HFFc6 (cell line): ENCODE measurements at regions not wholly inside any gene's neighbourhood (a gene's known extent, or its start where the extent isn't known, plus 50 kb on each side); places are given as distances from the start of the nearest gene placed in this dataset.

Experiments
- DNase-seq: peaks from one replicate; pipeline ENCODE4 v3.0.0-alpha.2; 2018
- H3K27ac Mint-ChIP-seq: 2 replicates; pipeline ENCODE4 v1.8.0; 2020; ENCODE audit warnings: mild to moderate bottlenecking, mixed read lengths
- H3K27me3 Mint-ChIP-seq: 2 replicates; pipeline ENCODE4 v1.8.0; 2021; ENCODE audit warnings: mild to moderate bottlenecking, moderate library complexity, mixed read lengths; ENCODE audit not compliant: insufficient read depth
- H3K36me3 Mint-ChIP-seq: 2 replicates; pipeline ENCODE4 v1.8.0; 2021; ENCODE audit warnings: low read depth, mixed read lengths
- H3K4me1 Mint-ChIP-seq: 2 replicates; pipeline ENCODE4 v1.8.0; 2020; ENCODE audit warnings: low read depth, mixed read lengths
- H3K4me3 Mint-ChIP-seq: 2 replicates; pipeline ENCODE4 v1.8.0; 2020; ENCODE audit warnings: mild to moderate bottlenecking, moderate library complexity, mixed read lengths
- H3K9me3 Mint-ChIP-seq: 2 replicates; pipeline ENCODE4 v1.8.0; 2020; ENCODE audit warnings: mild to moderate bottlenecking, mixed read lengths
- CTCF ChIP-seq: fragments of 200-600 bp; sonication (generic); IDR thresholded peaks from 2 replicates; pipeline ENCODE4 v1.5.0; 2021; ENCODE audit warnings: antibody characterized with exemption, mild to moderate bottlenecking

- Mint-ChIP-seq H3K4me3 (no peak overlapping the region), H3K4me1 (no peaks in the 10 kb centered on the region), H3K36me3 (no peaks in the 10 kb centered on the region), H3K9me3 (peaks cover 14% of the 10 kb centered on the region), H3K27ac (no peak overlapping the region), H3K27me3 (no peaks in the 10 kb centered on the region)
- DNase-seq: no peak
- no peak for TF ChIP-seq CTCF
Measured at GRCh38 chr4:95641571-95641970, 92.8 kb upstream of the UNC5C start.

GRCh38 chr4:95640311-95640710 is 91.5 kb upstream of the UNC5C start:
- no peaks in the 10 kb centered on the region for H3K4me1 Mint-ChIP-seq
- no peak for DNase-seq
- no peak overlapping the region for H3K4me3 Mint-ChIP-seq
- H3K27ac Mint-ChIP-seq: no peak overlapping the region
- H3K36me3 Mint-ChIP-seq: no peaks in the 10 kb centered on the region
- TF ChIP-seq CTCF: no peak
- H3K9me3 Mint-ChIP-seq: peaks cover 20% of the 10 kb centered on the region
- H3K27me3 Mint-ChIP-seq: no peaks in the 10 kb centered on the region

GRCh38 chr4:95638920-95639501 is 90.2 kb upstream of the UNC5C start:
- no peak overlapping the region for H3K4me3 Mint-ChIP-seq
- peaks cover 30% of the 10 kb centered on the region for H3K9me3 Mint-ChIP-seq
- H3K27ac Mint-ChIP-seq: no peak overlapping the region
- DNase-seq: no peak
- TF ChIP-seq CTCF: no peak
- H3K36me3 Mint-ChIP-seq: no peaks in the 10 kb centered on the region
- no peaks in the 10 kb centered on the region for H3K4me1 Mint-ChIP-seq
- H3K27me3 Mint-ChIP-seq: no peaks in the 10 kb centered on the region

GRCh38 chr4:95637043-95637600 is 88.3 kb upstream of the UNC5C start:
- Mint-ChIP-seq H3K4me3 (no peak overlapping the region), H3K9me3 (peaks cover 30% of the 10 kb centered on the region), H3K36me3 (no peaks in the 10 kb centered on the region), H3K27ac (no peak overlapping the region), H3K4me1 (no peaks in the 10 kb centered on the region), H3K27me3 (no peaks in the 10 kb centered on the region)
- no peak for TF ChIP-seq CTCF
- no peak for DNase-seq

GRCh38 chr4:95636061-95636460 is 87.3 kb upstream of the UNC5C start:
- no peaks in the 10 kb centered on the region for H3K4me1 Mint-ChIP-seq
- DNase-seq: no peak
- H3K4me3 Mint-ChIP-seq: no peak overlapping the region
- H3K27ac Mint-ChIP-seq: no peak overlapping the region
- no peaks in the 10 kb centered on the region for H3K36me3 Mint-ChIP-seq
- no peaks in the 10 kb centered on the region for H3K27me3 Mint-ChIP-seq
- no peak for TF ChIP-seq CTCF
- H3K9me3 Mint-ChIP-seq: peaks cover 30% of the 10 kb centered on the region
